SK-N-SH treated with all-trans-retinoic acid at 6 μM for 48 hours (cell line): ENCODE measurements at regions not wholly inside any gene's neighbourhood (a gene's known extent, or its start where the extent isn't known, plus 50 kb on each side); places are given as distances from the start of the nearest gene placed in this dataset.

Source experiments
- ATAC-seq: fragments of 200-7000 bp; cut with Tn5 transposase; 3 replicates; pipeline ENCODE4 v1.9.1; 2020; ENCODE audit warnings: mild to moderate bottlenecking, moderate library complexity
- ARNTL ChIP-seq: fragments of 450-650 bp; formaldehyde crosslinking; IDR thresholded peaks from 2 replicates; pipeline ENCODE4 v1.5.0; 2020; ENCODE audit warnings: low read depth, mild to moderate bottlenecking, moderate library complexity, borderline replicate concordance
- BACH2 ChIP-seq: fragments of 250-450 bp; sonication (Bioruptor Pico); IDR thresholded peaks from 2 replicates; pipeline ENCODE4 v1.9.0; 2021; ENCODE audit warnings: mild to moderate bottlenecking, borderline replicate concordance
- CSDC2 ChIP-seq: fragments of 250-450 bp; sonication (Bioruptor Pico); IDR thresholded peaks from 2 replicates; pipeline ENCODE4 v1.5.0; 2020; ENCODE audit warnings: mild to moderate bottlenecking, moderate library complexity
- CSRNP3 ChIP-seq: fragments of 250-450 bp; sonication (Bioruptor Pico); IDR thresholded peaks from 2 replicates; pipeline ENCODE4 v1.5.1; 2021; ENCODE audit warnings: mild to moderate bottlenecking, moderate library complexity
- ESRRG ChIP-seq: fragments of 250-450 bp; sonication (Bioruptor Pico); IDR thresholded peaks from 2 replicates; pipeline ENCODE4 v1.6.1; 2021; ENCODE audit warnings: mild to moderate bottlenecking
- GLIS3 ChIP-seq: fragments of 250-450 bp; sonication (Bioruptor Pico); IDR thresholded peaks from 2 replicates; pipeline ENCODE4 v1.5.0; 2020; ENCODE audit warnings: mild to moderate bottlenecking, moderate library complexity
- ISL1 ChIP-seq: fragments of 250-450 bp; sonication (Bioruptor Pico); IDR thresholded peaks from 2 replicates; pipeline ENCODE4 v2.1.2; 2022; ENCODE audit warnings: mild to moderate bottlenecking, moderate library complexity
- OSR1 ChIP-seq: fragments of 250-450 bp; sonication (Bioruptor Pico); IDR thresholded peaks from 2 replicates; pipeline ENCODE4 v1.8.0; 2022; ENCODE audit warnings: moderate library complexity, mild to moderate bottlenecking, inconsistent platforms
- PATZ1 ChIP-seq: fragments of 250-450 bp; sonication (Bioruptor Pico); IDR thresholded peaks from 2 replicates; pipeline ENCODE4 v1.8.0; 2020; ENCODE audit warnings: mild to moderate bottlenecking, moderate library complexity, borderline replicate concordance
- PPARA ChIP-seq: fragments of 250-450 bp; sonication (Bioruptor Pico); IDR thresholded peaks from 2 replicates; pipeline ENCODE4 v1.5.0; 2020; ENCODE audit warnings: mild to moderate bottlenecking, borderline replicate concordance
- RARB ChIP-seq: fragments of 250-450 bp; sonication (Bioruptor Pico); IDR thresholded peaks from 2 replicates; pipeline ENCODE4 v1.8.0; 2021; ENCODE audit warnings: mild to moderate bottlenecking, moderate library complexity
- SNAI2 ChIP-seq: fragments of 250-450 bp; sonication (Bioruptor Pico); IDR thresholded peaks from 2 replicates; pipeline ENCODE4 v1.5.0; 2020; ENCODE audit warnings: mild to moderate bottlenecking, moderate library complexity
- TCF4 ChIP-seq: fragments of 250-450 bp; sonication (Bioruptor Pico); IDR thresholded peaks from 2 replicates; pipeline ENCODE4 v1.8.0; 2021; ENCODE audit warnings: mild to moderate bottlenecking, moderate library complexity, borderline replicate concordance
- TOX ChIP-seq: fragments of 250-450 bp; sonication (Bioruptor Pico); IDR thresholded peaks from 2 replicates; pipeline ENCODE4 v1.8.0; 2021; ENCODE audit warnings: mild to moderate bottlenecking, moderate library complexity, borderline replicate concordance
- TSHZ2 ChIP-seq: fragments of 250-450 bp; sonication (Bioruptor Pico); IDR thresholded peaks from 2 replicates; pipeline ENCODE4 v1.5.0; 2020; ENCODE audit warnings: mild to moderate bottlenecking, moderate library complexity
- ZFP30 ChIP-seq: fragments of 450-650 bp; formaldehyde crosslinking; IDR thresholded peaks from 2 replicates; pipeline ENCODE4 v1.5.0; 2022; ENCODE audit warnings: mild to moderate bottlenecking, moderate library complexity
- ZNF565 ChIP-seq: fragments of 450-650 bp; formaldehyde crosslinking; conservative IDR thresholded peaks from 2 replicates; pipeline ENCODE4 v1.5.0; 2020; ENCODE audit warnings: low read depth, mild to moderate bottlenecking, moderate library complexity
- ZNF70 ChIP-seq: fragments of 450-650 bp; formaldehyde crosslinking; IDR thresholded peaks from 2 replicates; pipeline ENCODE4 v1.5.0; 2020; ENCODE audit warnings: mild to moderate bottlenecking, moderate library complexity
- ZNF8 ChIP-seq: fragments of 450-650 bp; formaldehyde crosslinking; IDR thresholded peaks from 2 replicates; pipeline ENCODE4 v1.5.0; 2020; ENCODE audit warnings: mild to moderate bottlenecking, moderate library complexity

DNA sequence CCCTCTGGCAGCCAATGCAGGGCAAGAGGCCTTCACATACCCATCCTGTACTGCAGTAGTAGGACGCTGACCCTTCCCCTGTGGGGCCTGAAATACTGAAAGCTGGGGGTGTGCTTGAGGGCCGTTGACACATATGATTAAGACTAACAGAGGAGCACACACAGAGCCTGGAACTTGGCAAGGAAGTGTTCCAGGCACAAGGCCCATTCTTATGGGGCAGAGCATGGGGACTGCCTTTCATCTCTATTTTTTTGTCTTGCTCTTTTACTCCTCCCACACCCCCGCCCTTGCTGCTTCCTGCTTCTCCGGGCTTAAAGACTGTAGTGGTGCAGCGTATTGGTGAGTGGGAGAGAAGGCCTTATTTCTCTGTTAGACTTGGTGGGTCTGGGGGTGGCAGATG, 137.4 kb downstream of the BACH1 start:
- TF ChIP-seq CSRNP3 (CRISPR knock-in tag): no peak
- TF ChIP-seq ZNF565: no peak
- TF ChIP-seq SNAI2 (CRISPR knock-in tag): no peak
- TF ChIP-seq TCF4 (CRISPR knock-in tag): no peak
- TF ChIP-seq PATZ1 (CRISPR knock-in tag): no peak
- no peak for TF ChIP-seq TSHZ2
- TF ChIP-seq ZNF70 (CRISPR knock-in tag): no peak
- TF ChIP-seq TOX: no peak
- no peak for TF ChIP-seq ARNTL (CRISPR knock-in tag)
- no peak for TF ChIP-seq ZFP30 (CRISPR knock-in tag)
- no peak for TF ChIP-seq OSR1 (CRISPR knock-in tag)
- TF ChIP-seq PPARA (CRISPR knock-in tag): no peak
- TF ChIP-seq, all 23 proteins: peak for 0
- no peak for ATAC-seq

DNA sequence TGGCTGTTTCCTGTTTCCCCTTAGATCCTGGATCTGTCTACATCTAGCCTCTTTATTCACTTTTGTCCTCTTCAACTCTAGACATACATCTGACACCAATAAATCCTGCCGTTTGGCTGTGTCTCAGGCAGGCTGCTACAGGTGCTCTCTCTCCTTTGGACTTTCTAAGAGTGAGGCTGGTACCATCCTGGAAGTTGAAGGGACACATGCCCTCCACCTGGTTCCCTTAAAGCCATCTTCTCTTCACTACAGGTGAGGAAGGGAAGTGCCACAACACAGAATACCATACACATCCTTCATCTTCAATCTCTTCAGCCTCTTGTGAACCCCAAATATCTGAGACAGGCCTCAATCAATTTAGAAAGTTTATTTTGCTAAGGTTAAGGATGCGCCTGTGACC, 137.9 kb downstream of the BACH1 start:
- TF ChIP-seq ZNF8: no peak
- ATAC-seq: no peak

GRCh38 chr21:29441651-29442050, 142.9 kb downstream of the BACH1 start:
- ATAC-seq: no peak
- no peak for TF ChIP-seq BACH2
- TF ChIP-seq CSRNP3 (CRISPR knock-in tag): no peak
- no peak for TF ChIP-seq PATZ1 (CRISPR knock-in tag)
- no peak for TF ChIP-seq GLIS3 (CRISPR knock-in tag)
- no peak for TF ChIP-seq TCF4 (CRISPR knock-in tag)
- no peak for TF ChIP-seq RARB
- no peak for TF ChIP-seq CSDC2
- no peak for TF ChIP-seq ARNTL (CRISPR knock-in tag)
- no peak for TF ChIP-seq ISL1 (CRISPR knock-in tag)

GRCh38 chr21:29443411-29444010, 144.8 kb downstream of the BACH1 start:
- ATAC-seq: no peak
- no peak for TF ChIP-seq BACH2
- TF ChIP-seq ARNTL (CRISPR knock-in tag): no peak
- no peak for TF ChIP-seq TSHZ2
- TF ChIP-seq ZNF8: no peak
- no peak for TF ChIP-seq ESRRG
- no peak for TF ChIP-seq TCF4 (CRISPR knock-in tag)
- TF ChIP-seq CSDC2: no peak
